ENCODE measurements at regions not wholly inside any gene's neighbourhood (a gene's known extent, or its start where the extent isn't known, plus 50 kb on each side); places are given as distances from the start of the nearest gene placed in this dataset.

GRCh38 chr1:48092401-48092800 lies 95.2 kb upstream of the TRABD2B start:
- no peaks in the 10 kb centered on the region for H3K9me1 ChIP-seq (ENCODE audit: control insufficient read depth, extremely low read depth, insufficient read depth, low read length)
- H3K9me3 ChIP-seq (ENCODE audit: control insufficient read depth, low read depth, low read length) = no peaks in the 10 kb centered on the region
- peaks cover 6% of the 10 kb centered on the region for H3K4me1 ChIP-seq (ENCODE audit: control insufficient read depth, extremely low read depth, insufficient read depth, low read length)
- dilution Hi-C loops (cut with MboI; ENCODE audit: extremely low pct_ligation_motif_present, low sequenced_read_pairs) = no loop called here
- TF ChIP-seq EZH2 (IDR thresholded peaks at IDR 0.05; ENCODE audit: low read length) (no peak), CTCF (optimal IDR thresholded peaks at IDR 0.05 in 1 of 3, IDR thresholded peaks at IDR 0.05 in 1 of 3, conservative IDR thresholded peaks at IDR 0.05 in 1 of 3; ENCODE audit: extremely low read depth in 1 of 3, insufficient read depth in 2 of 3, low read length in 3 of 3) (no peak)
- H3K79me2 ChIP-seq (ENCODE audit: control insufficient read depth, insufficient read depth, low read length) = no peaks in the 10 kb centered on the region
- no peak overlapping the region for H3K9ac ChIP-seq (ENCODE audit: control insufficient read depth, extremely low read depth, insufficient read depth, low read length)
- DNase-seq (ENCODE audit: low read depth, low spot score) = no peak
- no peak overlapping the region for H3K27ac ChIP-seq (ENCODE audit: control insufficient read depth, insufficient read depth, low read length)
- peaks cover 11% of the 10 kb centered on the region for H3K27me3 ChIP-seq (ENCODE audit: control insufficient read depth, extremely low read depth, insufficient read depth, low read length)
- no peaks in the 10 kb centered on the region for H3K36me3 ChIP-seq (ENCODE audit: control insufficient read depth in 2 of 2, extremely low read depth in 1 of 2, insufficient read depth in 2 of 2, low read length in 2 of 2)
- H3K4me2 ChIP-seq (ENCODE audit: control insufficient read depth, extremely low read depth, insufficient read depth, low read depth, low read length) = no peak overlapping the region
- FAIRE-seq = no peak
- no peaks in the 10 kb centered on the region for H4K20me1 ChIP-seq (ENCODE audit: control insufficient read depth, extremely low read depth, insufficient read depth, low read length)
- no peak overlapping the region for H2AFZ ChIP-seq (ENCODE audit: control insufficient read depth, low read length)
- no peak overlapping the region for H3K4me3 ChIP-seq (ENCODE audit: control insufficient read depth in 2 of 3, extremely low read depth in 1 of 3, insufficient read depth in 2 of 3, low read depth in 1 of 3, low read length in 3 of 3)

- DNase-seq (ENCODE audit: low read depth, low spot score) (no peak), FAIRE-seq (no peak)
- Histone ChIP-seq H3K4me3 (ENCODE audit: control insufficient read depth in 2 of 3, extremely low read depth in 1 of 3, insufficient read depth in 2 of 3, low read depth in 1 of 3, low read length in 3 of 3) (no peak overlapping the region), H3K79me2 (ENCODE audit: control insufficient read depth, insufficient read depth, low read length) (no peaks in the 10 kb centered on the region), H3K27ac (ENCODE audit: control insufficient read depth, insufficient read depth, low read length) (no peak overlapping the region), H3K9me1 (ENCODE audit: control insufficient read depth, extremely low read depth, insufficient read depth, low read length) (no peaks in the 10 kb centered on the region), H4K20me1 (ENCODE audit: control insufficient read depth, extremely low read depth, insufficient read depth, low read length) (no peaks in the 10 kb centered on the region), H3K4me2 (ENCODE audit: control insufficient read depth, extremely low read depth, insufficient read depth, low read depth, low read length) (no peak overlapping the region), H3K9me3 (ENCODE audit: control insufficient read depth, low read depth, low read length) (no peaks in the 10 kb centered on the region), H3K4me1 (ENCODE audit: control insufficient read depth, extremely low read depth, insufficient read depth, low read length) (peaks cover 6% of the 10 kb centered on the region), H3K36me3 (ENCODE audit: control insufficient read depth in 2 of 2, extremely low read depth in 1 of 2, insufficient read depth in 2 of 2, low read length in 2 of 2) (no peaks in the 10 kb centered on the region), H3K9ac (ENCODE audit: control insufficient read depth, extremely low read depth, insufficient read depth, low read length) (no peak overlapping the region), H3K27me3 (ENCODE audit: control insufficient read depth, extremely low read depth, insufficient read depth, low read length) (peaks cover 11% of the 10 kb centered on the region), H2AFZ (ENCODE audit: control insufficient read depth, low read length) (no peak overlapping the region)
- TF ChIP-seq EZH2 (IDR thresholded peaks at IDR 0.05; ENCODE audit: low read length) = no peak
- TF ChIP-seq CTCF (optimal IDR thresholded peaks at IDR 0.05 in 1 of 3, IDR thresholded peaks at IDR 0.05 in 1 of 3, conservative IDR thresholded peaks at IDR 0.05 in 1 of 3; ENCODE audit: extremely low read depth in 1 of 3, insufficient read depth in 2 of 3, low read length in 3 of 3) = no peak
- dilution Hi-C loops (cut with MboI; ENCODE audit: extremely low pct_ligation_motif_present, low sequenced_read_pairs) = no loop called here
Measured at GRCh38 chr1:48089356-48089891, 92.2 kb upstream of the TRABD2B start.
